HEK293 (cell line): ENCODE measurements at regions not wholly inside any gene's neighbourhood (a gene's known extent, or its start where the extent isn't known, plus 50 kb on each side); places are given as distances from the start of the nearest gene placed in this dataset.
A peak's percentile ranks its signal among the peaks of the same experiment; 100 is the strongest.
"Not testable (repeated sequence)": the region's sequence is repeated elsewhere in the genome, so short reads cannot be mapped to it uniquely, and the experiment has no call there.

Experiments used
- CTCF ChIA-PET: fragments of 350-600 bp; formaldehyde crosslinking; extraction: SDS; loops from one replicate; lab custom pipeline; 2021; ENCODE audit warnings: antibody characterized with exemption; lab: Yijun Ruan, JAX
- POLR2A ChIA-PET: fragments of 300-600 bp; formaldehyde crosslinking; extraction: SDS; loops from one replicate; lab custom pipeline; 2020; ENCODE audit warnings: antibody characterized with exemption, inconsistent platforms; lab: Yijun Ruan, JAX
- H3K27ac ChIP-seq: fragments of 200-500 bp; sonication (Bioruptor generic); 2 replicates; pipeline ENCODE4 v1.5.1; 2014; ENCODE audit warnings: low read depth, low read length, control low read depth, inconsistent platforms; ENCODE audit errors: extremely low read depth
- H3K36me3 ChIP-seq, 2 experiments: fragments of 200-500 bp in 1 of 2; sonication (Bioruptor generic) in 1 of 2; 1 replicate in 1 of 2; 2 replicates in 1 of 2; pipeline ENCODE4 v1.5.1; 2014 to 2017; ENCODE audit warnings: inconsistent platforms in 2 of 2, low read length in 2 of 2; ENCODE audit not compliant: control insufficient read depth in 2 of 2, insufficient read depth in 1 of 2
- H3K4me1 ChIP-seq: fragments of 200-500 bp; sonication (Bioruptor generic); 2 replicates; pipeline ENCODE4 v1.5.1; 2014; ENCODE audit warnings: mild to moderate bottlenecking, low read length, inconsistent platforms; ENCODE audit not compliant: control insufficient read depth, insufficient read depth
- H3K4me3 ChIP-seq: 2 replicates; pipeline ENCODE4 v1.5.1; 2011; ENCODE audit warnings: low read depth, mild to moderate bottlenecking, control low read depth, low read length, moderate library complexity
- H3K9me3 ChIP-seq: fragments of 200-500 bp; sonication (Bioruptor generic); 2 replicates; pipeline ENCODE4 v1.5.1; 2014; ENCODE audit warnings: low read depth, low read length, inconsistent platforms; ENCODE audit not compliant: control insufficient read depth, insufficient read depth
- KLF10 ChIP-seq: fragments of 450-650 bp; IDR thresholded peaks from 2 replicates; pipeline ENCODE4 v1.5.1; 2018; ENCODE audit warnings: missing biosample characterization, mild to moderate bottlenecking, missing genetic modification characterization
- KLF16 ChIP-seq: fragments of 450-650 bp; formaldehyde crosslinking; IDR thresholded peaks from 2 replicates; pipeline ENCODE4 v1.5.1; 2017; ENCODE audit warnings: missing biosample characterization, missing genetic modification characterization
- RBAK ChIP-seq: fragments of 450-650 bp; formaldehyde crosslinking; IDR thresholded peaks from 2 replicates; pipeline ENCODE4 v1.5.1; 2016; ENCODE audit warnings: missing biosample characterization, missing genetic modification characterization
- REPIN1 ChIP-seq: fragments of 450-650 bp; formaldehyde crosslinking; IDR thresholded peaks from 2 replicates; pipeline ENCODE4 v1.5.1; 2017; ENCODE audit warnings: missing biosample characterization, missing genetic modification characterization, low read depth
- SCRT1 ChIP-seq: fragments of 450-650 bp; formaldehyde crosslinking; IDR thresholded peaks from 2 replicates; pipeline ENCODE4 v1.5.1; 2016; ENCODE audit warnings: missing biosample characterization, missing genetic modification characterization, borderline replicate concordance
- SCRT2 ChIP-seq: fragments of 450-650 bp; formaldehyde crosslinking; IDR thresholded peaks from 2 replicates; pipeline ENCODE4 v1.5.1; 2016; ENCODE audit warnings: missing biosample characterization, missing genetic modification characterization
- SP7 ChIP-seq: fragments of 450-650 bp; formaldehyde crosslinking; IDR thresholded peaks from 2 replicates; pipeline ENCODE4 v1.5.1; 2016; ENCODE audit warnings: missing biosample characterization, missing genetic modification characterization
- ZBTB1 ChIP-seq: fragments of 450-650 bp; formaldehyde crosslinking; IDR thresholded peaks from 2 replicates; pipeline ENCODE4 v1.5.1; 2016; ENCODE audit warnings: missing biosample characterization, missing genetic modification characterization
- ZFHX2 ChIP-seq: fragments of 450-650 bp; formaldehyde crosslinking; conservative IDR thresholded peaks from 2 replicates; pipeline ENCODE4 v1.5.1; 2016; ENCODE audit warnings: missing biosample characterization, missing genetic modification characterization
- ZFP41 ChIP-seq: fragments of 450-650 bp; formaldehyde crosslinking; IDR thresholded peaks from 2 replicates; pipeline ENCODE4 v1.5.1; 2016; ENCODE audit warnings: missing biosample characterization, missing genetic modification characterization, borderline replicate concordance
- ZFP69B ChIP-seq: fragments of 450-650 bp; formaldehyde crosslinking; IDR thresholded peaks from 2 replicates; pipeline ENCODE4 v1.5.1; 2016; ENCODE audit warnings: missing biosample characterization, missing genetic modification characterization
- ZIC2 ChIP-seq: fragments of 450-650 bp; formaldehyde crosslinking; IDR thresholded peaks from 2 replicates; pipeline ENCODE4 v1.5.1; 2016; ENCODE audit warnings: missing biosample characterization, missing genetic modification characterization
- ZNF121 ChIP-seq: fragments of 450-650 bp; formaldehyde crosslinking; IDR thresholded peaks from 2 replicates; pipeline ENCODE4 v1.5.1; 2016; ENCODE audit warnings: missing biosample characterization, missing genetic modification characterization
- ZNF133 ChIP-seq: fragments of 450-650 bp; formaldehyde crosslinking; IDR thresholded peaks from 2 replicates; pipeline ENCODE4 v1.5.1; 2016; ENCODE audit warnings: missing biosample characterization, missing genetic modification characterization
- ZNF174 ChIP-seq: fragments of 450-650 bp; formaldehyde crosslinking; IDR thresholded peaks from 2 replicates; pipeline ENCODE4 v1.5.0; 2017; ENCODE audit warnings: missing biosample characterization, mild to moderate bottlenecking, missing genetic modification characterization
- ZNF2 ChIP-seq: fragments of 450-650 bp; formaldehyde crosslinking; IDR thresholded peaks from 2 replicates; pipeline ENCODE4 v1.5.1; 2016; ENCODE audit warnings: missing biosample characterization, missing genetic modification characterization
- ZNF416 ChIP-seq: fragments of 450-650 bp; formaldehyde crosslinking; IDR thresholded peaks from 2 replicates; pipeline ENCODE4 v1.5.1; 2016; ENCODE audit warnings: missing biosample characterization, missing genetic modification characterization
- ZNF426 ChIP-seq: fragments of 450-650 bp; formaldehyde crosslinking; IDR thresholded peaks from 2 replicates; pipeline ENCODE4 v1.5.1; 2017; ENCODE audit warnings: missing biosample characterization, missing genetic modification characterization, mild to moderate bottlenecking, inconsistent platforms, moderate library complexity
- ZNF585B ChIP-seq: fragments of 450-650 bp; formaldehyde crosslinking; IDR thresholded peaks from 2 replicates; pipeline ENCODE4 v1.5.1; 2016; ENCODE audit warnings: missing biosample characterization, missing genetic modification characterization
- ZNF629 ChIP-seq: fragments of 450-650 bp; formaldehyde crosslinking; IDR thresholded peaks from 2 replicates; pipeline ENCODE4 v1.5.1; 2017; ENCODE audit warnings: missing biosample characterization, missing genetic modification characterization
- ZNF707 ChIP-seq: fragments of 450-650 bp; formaldehyde crosslinking; IDR thresholded peaks from 2 replicates; pipeline ENCODE4 v1.5.1; 2016; ENCODE audit warnings: missing biosample characterization, missing genetic modification characterization
- ZNF768 ChIP-seq: fragments of 450-650 bp; formaldehyde crosslinking; IDR thresholded peaks from 2 replicates; pipeline ENCODE4 v1.5.1; 2018; ENCODE audit warnings: missing biosample characterization, mild to moderate bottlenecking, missing genetic modification characterization
- ZNF777 ChIP-seq: fragments of 450-650 bp; formaldehyde crosslinking; IDR thresholded peaks from 2 replicates; pipeline ENCODE4 v1.5.1; 2017; ENCODE audit warnings: missing biosample characterization, missing genetic modification characterization, borderline replicate concordance
- ZNF785 ChIP-seq: fragments of 450-650 bp; formaldehyde crosslinking; IDR thresholded peaks from 2 replicates; pipeline ENCODE4 v1.5.1; 2016; ENCODE audit warnings: missing biosample characterization, missing genetic modification characterization
- ZSCAN30 ChIP-seq: fragments of 450-650 bp; IDR thresholded peaks from 2 replicates; pipeline ENCODE4 v1.5.1; 2018; ENCODE audit warnings: missing biosample characterization, mild to moderate bottlenecking, missing genetic modification characterization, moderate library complexity
- TF ChIP-seq, protein P1 (sequence below): IDR thresholded peaks from 2 replicates; pipeline ENCODE4 v1.6.1; 2011; ENCODE audit warnings: mild to moderate bottlenecking, low read depth, low read length, borderline replicate concordance
- TF ChIP-seq, protein P2 (sequence below): fragments of 450-650 bp; formaldehyde crosslinking; IDR thresholded peaks from 2 replicates; pipeline ENCODE4 v1.5.1; 2016; ENCODE audit warnings: missing biosample characterization, missing genetic modification characterization, borderline replicate concordance

DNA sequence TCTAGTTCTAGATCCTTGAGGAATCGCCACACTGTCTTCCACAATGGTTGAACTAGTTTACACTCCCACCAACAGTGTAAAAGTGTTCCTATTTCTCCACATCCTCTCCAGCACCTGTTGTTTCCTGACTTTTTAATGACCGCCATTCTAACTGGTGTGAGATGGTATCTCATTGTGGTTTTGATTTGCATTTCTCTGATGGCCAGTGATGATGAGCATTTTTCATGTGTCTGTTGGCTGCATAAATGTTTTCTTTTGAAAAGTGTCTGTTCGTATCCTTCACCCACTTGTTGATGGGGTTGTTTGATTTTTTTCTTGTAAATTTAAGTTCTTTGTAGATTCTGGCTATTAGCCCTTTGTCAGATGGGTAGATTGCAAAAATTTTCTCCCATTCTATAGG, 79.2 kb downstream of the SLC41A2 start:
- TF ChIP-seq SCRT2 (tag by site-specific recombination) (peak; percentile 91), SCRT1 (peak; percentile 83)
- TF ChIP-seq, all 188 proteins: peak for 2; not testable (repeated sequence) for 186
- H3K4me3 ChIP-seq, H3K4me1 ChIP-seq, H3K27ac ChIP-seq, POLR2A ChIA-PET, H3K9me3 ChIP-seq, CTCF ChIA-PET, H3K36me3 ChIP-seq: not testable (repeated sequence)

DNA sequence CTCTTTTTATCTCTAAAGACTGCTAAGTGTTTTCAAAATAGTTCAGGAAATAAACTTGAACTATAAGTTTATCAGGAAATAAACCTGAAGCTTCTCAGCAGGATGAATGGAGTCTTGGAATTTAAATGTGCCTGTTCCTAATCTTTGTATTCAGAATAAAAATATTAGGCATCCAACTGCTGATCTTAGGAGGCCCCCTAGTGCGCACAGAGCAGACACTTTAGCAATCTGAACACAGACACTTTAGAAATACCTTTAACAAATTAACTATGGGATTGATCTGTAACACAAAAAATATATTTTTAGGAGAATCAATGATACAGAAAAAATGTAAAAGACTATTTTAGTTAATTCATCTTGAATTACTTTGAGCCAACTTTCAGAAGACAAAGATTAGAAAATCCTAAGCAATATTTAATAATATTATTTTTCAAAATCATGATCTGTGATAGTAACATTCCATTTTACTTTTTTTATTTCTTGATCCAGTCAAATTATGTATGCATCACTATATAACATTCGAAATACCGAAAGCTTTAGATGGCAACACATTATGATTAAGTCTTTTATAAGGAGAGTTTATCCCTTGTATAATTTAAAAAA, 80.9 kb downstream of the SLC41A2 start:
- TF ChIP-seq ZNF174 (tag by site-specific recombination) (no peak), ZNF121 (tag by site-specific recombination) (no peak)
- no peak overlapping the region for H3K4me3 ChIP-seq
- ChIA-PET POLR2A (no interaction called here), CTCF (interaction anchor here (0.6 to 1.0 kb wide), 4 partner anchors 9 to 495 kb away, joined by 3 to 8 read pairs (median 4); no protein-coding TSS in a partner anchor)
- no peaks in the 10 kb centered on the region for H3K36me3 ChIP-seq
- H3K27ac ChIP-seq = no peak overlapping the region
- H3K9me3 ChIP-seq = no peaks in the 10 kb centered on the region
- H3K4me1 ChIP-seq = no peaks in the 10 kb centered on the region

DNA sequence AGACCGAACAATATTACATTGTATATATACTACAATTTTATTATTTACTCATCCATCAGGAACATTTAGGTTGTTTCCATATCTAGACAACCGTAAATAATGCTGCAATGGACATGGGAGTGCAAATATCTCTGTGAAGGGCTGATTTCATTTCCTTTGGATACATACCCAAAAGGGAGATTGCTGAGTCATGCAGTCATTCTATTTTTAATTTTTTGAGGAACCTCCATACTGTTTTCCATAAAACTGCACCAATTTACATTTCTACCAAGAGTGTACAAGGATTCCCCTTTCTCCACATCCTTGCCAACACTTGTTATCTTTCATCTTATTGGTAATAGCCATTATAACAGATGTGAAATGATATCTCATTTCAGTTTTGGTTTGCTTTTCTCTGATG, 84.7 kb downstream of the SLC41A2 start:
- H3K4me1 ChIP-seq = no peaks in the 10 kb centered on the region
- no peak overlapping the region for H3K27ac ChIP-seq
- TF ChIP-seq ZNF426 (tag by site-specific recombination) (no peak), ZFHX2 (tag by site-specific recombination) (no peak), ZNF174 (tag by site-specific recombination) (no peak), REPIN1 (tag by site-specific recombination) (no peak), ZNF416 (no peak), ZNF707 (no peak), ZFP69B (tag by site-specific recombination) (no peak), RBAK (tag by site-specific recombination) (no peak), ZFP41 (tag by site-specific recombination) (no peak), ZSCAN30 (tag by site-specific recombination) (no peak), KLF10 (tag by site-specific recombination) (no peak), ZNF2 (tag by site-specific recombination) (no peak), ZNF768 (tag by site-specific recombination) (no peak), ZNF585B (no peak), ZNF133 (tag by site-specific recombination) (no peak), ZBTB1 (tag by site-specific recombination) (no peak), SP7 (tag by site-specific recombination) (no peak)
- no peaks in the 10 kb centered on the region for H3K9me3 ChIP-seq
- ChIA-PET CTCF (no interaction called here), POLR2A (no interaction called here)
- no peak overlapping the region for H3K4me3 ChIP-seq
- H3K36me3 ChIP-seq = no peaks in the 10 kb centered on the region

DNA sequence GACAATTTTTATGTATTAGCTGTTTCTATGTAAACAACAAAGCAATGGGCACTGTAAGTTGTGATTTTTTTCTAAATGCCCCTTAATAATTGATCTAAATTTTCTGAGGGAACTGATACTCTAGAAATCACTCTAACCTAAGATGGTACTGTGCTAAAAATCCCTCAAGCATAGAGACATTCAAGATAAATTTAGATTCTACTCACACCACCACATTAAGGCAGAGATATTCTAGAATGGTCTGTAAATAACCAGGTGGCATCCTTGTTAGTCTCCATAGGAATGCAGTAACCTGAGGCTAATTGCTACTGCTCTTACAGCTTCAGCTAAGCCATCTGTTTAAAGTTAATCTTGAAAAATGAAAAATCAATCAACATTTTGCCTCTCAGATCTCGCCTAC, 87.3 kb downstream of the SLC41A2 start:
- CTCF ChIA-PET = interaction anchor here (0.5 to 2.4 kb wide), 4 partner anchors 24 to 659 kb away, joined by 3 to 11 read pairs (median 4); no protein-coding TSS in a partner anchor
- POLR2A ChIA-PET = interaction anchor here (0.6 kb wide), 1 partner anchor 211 kb away, joined by 4 read pairs; no protein-coding TSS in a partner anchor
- H3K4me1 ChIP-seq = no peaks in the 10 kb centered on the region
- no peaks in the 10 kb centered on the region for H3K36me3 ChIP-seq
- H3K27ac ChIP-seq = no peak overlapping the region
- no peak overlapping the region for H3K4me3 ChIP-seq
- H3K9me3 ChIP-seq = no peaks in the 10 kb centered on the region
- TF ChIP-seq ZNF777 = no peak
- TF ChIP-seq ZNF629 (tag by site-specific recombination) = no peak
- TF ChIP-seq KLF16 (tag by site-specific recombination) = no peak
- TF ChIP-seq, protein P1, sequence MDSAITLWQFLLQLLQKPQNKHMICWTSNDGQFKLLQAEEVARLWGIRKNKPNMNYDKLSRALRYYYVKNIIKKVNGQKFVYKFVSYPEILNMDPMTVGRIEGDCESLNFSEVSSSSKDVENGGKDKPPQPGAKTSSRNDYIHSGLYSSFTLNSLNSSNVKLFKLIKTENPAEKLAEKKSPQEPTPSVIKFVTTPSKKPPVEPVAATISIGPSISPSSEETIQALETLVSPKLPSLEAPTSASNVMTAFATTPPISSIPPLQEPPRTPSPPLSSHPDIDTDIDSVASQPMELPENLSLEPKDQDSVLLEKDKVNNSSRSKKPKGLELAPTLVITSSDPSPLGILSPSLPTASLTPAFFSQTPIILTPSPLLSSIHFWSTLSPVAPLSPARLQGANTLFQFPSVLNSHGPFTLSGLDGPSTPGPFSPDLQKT = no peak
- TF ChIP-seq ZIC2 (tag by site-specific recombination) = no peak
- TF ChIP-seq, protein P2, sequence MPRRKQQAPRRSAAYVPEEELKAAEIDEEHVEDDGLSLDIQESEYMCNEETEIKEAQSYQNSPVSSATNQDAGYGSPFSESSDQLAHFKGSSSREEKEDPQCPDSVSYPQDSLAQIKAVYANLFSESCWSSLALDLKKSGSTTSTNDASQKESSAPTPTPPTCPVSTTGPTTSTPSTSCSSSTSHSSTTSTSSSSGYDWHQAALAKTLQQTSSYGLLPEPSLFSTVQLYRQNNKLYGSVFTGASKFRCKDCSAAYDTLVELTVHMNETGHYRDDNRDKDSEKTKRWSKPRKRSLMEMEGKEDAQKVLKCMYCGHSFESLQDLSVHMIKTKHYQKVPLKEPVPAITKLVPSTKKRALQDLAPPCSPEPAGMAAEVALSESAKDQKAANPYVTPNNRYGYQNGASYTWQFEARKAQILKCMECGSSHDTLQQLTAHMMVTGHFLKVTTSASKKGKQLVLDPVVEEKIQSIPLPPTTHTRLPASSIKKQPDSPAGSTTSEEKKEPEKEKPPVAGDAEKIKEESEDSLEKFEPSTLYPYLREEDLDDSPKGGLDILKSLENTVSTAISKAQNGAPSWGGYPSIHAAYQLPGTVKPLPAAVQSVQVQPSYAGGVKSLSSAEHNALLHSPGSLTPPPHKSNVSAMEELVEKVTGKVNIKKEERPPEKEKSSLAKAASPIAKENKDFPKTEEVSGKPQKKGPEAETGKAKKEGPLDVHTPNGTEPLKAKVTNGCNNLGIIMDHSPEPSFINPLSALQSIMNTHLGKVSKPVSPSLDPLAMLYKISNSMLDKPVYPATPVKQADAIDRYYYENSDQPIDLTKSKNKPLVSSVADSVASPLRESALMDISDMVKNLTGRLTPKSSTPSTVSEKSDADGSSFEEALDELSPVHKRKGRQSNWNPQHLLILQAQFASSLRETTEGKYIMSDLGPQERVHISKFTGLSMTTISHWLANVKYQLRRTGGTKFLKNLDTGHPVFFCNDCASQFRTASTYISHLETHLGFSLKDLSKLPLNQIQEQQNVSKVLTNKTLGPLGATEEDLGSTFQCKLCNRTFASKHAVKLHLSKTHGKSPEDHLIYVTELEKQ = no peak
- TF ChIP-seq ZNF785 (tag by site-specific recombination) = no peak
- no peak for TF ChIP-seq ZNF416
- no peak for TF ChIP-seq KLF10 (tag by site-specific recombination)
